Trophoblast cell (in vitro differentiated cells and primary cell): ENCODE measurements at regions not wholly inside any gene's neighbourhood (a gene's known extent, or its start where the extent isn't known, plus 50 kb on each side); places are given as distances from the start of the nearest gene placed in this dataset.
"Not testable (repeated sequence)": the region's sequence is repeated elsewhere in the genome, so short reads cannot be mapped to it uniquely, and the experiment has no call there.

Source experiments
- DNase-seq, 2 donors: peaks; one replicate each; pipeline ENCODE4 v3.0.0-alpha.2; 2016
- H2AFZ ChIP-seq: 2 replicates; pipeline ENCODE4 v1.6.1; 2013; ENCODE audit warnings: low read length, moderate library complexity, mild to moderate bottlenecking; ENCODE audit not compliant: insufficient read depth, poor library complexity
- H2AK5ac ChIP-seq: 2 replicates; pipeline ENCODE4 v1.6.1; 2013; ENCODE audit warnings: mild to moderate bottlenecking, low read length
- H2BK120ac ChIP-seq: 2 replicates; pipeline ENCODE4 v1.6.1; 2013; ENCODE audit warnings: low read length, mild to moderate bottlenecking, moderate library complexity; ENCODE audit not compliant: insufficient read depth, poor library complexity
- H2BK12ac ChIP-seq: 2 replicates; pipeline ENCODE4 v1.6.1; 2013; ENCODE audit warnings: mild to moderate bottlenecking, low read length, moderate library complexity
- H2BK5ac ChIP-seq: 2 replicates; pipeline ENCODE4 v1.6.1; 2013; ENCODE audit warnings: low read length, low read depth, moderate library complexity, mild to moderate bottlenecking; ENCODE audit not compliant: poor library complexity
- H3K14ac ChIP-seq: 2 replicates; pipeline ENCODE4 v1.6.1; 2013; ENCODE audit warnings: mild to moderate bottlenecking, low read length
- H3K18ac ChIP-seq: 2 replicates; pipeline ENCODE4 v1.6.1; 2013; ENCODE audit warnings: mild to moderate bottlenecking, low read length
- H3K23ac ChIP-seq: 2 replicates; pipeline ENCODE4 v1.6.1; 2013; ENCODE audit warnings: low read length
- H3K27ac ChIP-seq: 2 replicates; pipeline ENCODE4 v1.5.1; 2013; ENCODE audit warnings: low read depth, mild to moderate bottlenecking, inconsistent platforms, low read length, moderate library complexity
- H3K27me3 ChIP-seq: 2 replicates; pipeline ENCODE4 v1.6.1; 2013; ENCODE audit warnings: inconsistent platforms, mild to moderate bottlenecking, low read length, moderate library complexity; ENCODE audit not compliant: insufficient read depth
- H3K36me3 ChIP-seq, 2 experiments: 1 replicate in 1 of 2; 2 replicates in 1 of 2; pipeline ENCODE4 v1.6.1; 2013; ENCODE audit warnings: low read length in 2 of 2, mild to moderate bottlenecking in 2 of 2, moderate library complexity in 1 of 2; ENCODE audit not compliant: insufficient read depth in 2 of 2, control insufficient read depth in 1 of 2
- H3K4ac ChIP-seq: 2 replicates; pipeline ENCODE4 v1.6.1; 2013; ENCODE audit warnings: low read depth, mild to moderate bottlenecking, low read length, moderate library complexity
- H3K4me1 ChIP-seq, 2 experiments: 1 replicate in 1 of 2; 2 replicates in 1 of 2; pipeline ENCODE4 v1.6.1; 2013; ENCODE audit warnings: low read length in 2 of 2, mild to moderate bottlenecking in 2 of 2, moderate library complexity in 1 of 2; ENCODE audit not compliant: insufficient read depth in 2 of 2, control insufficient read depth in 1 of 2
- H3K4me2 ChIP-seq: 2 replicates; pipeline ENCODE4 v1.6.1; 2013; ENCODE audit warnings: inconsistent platforms, mild to moderate bottlenecking, low read length, moderate library complexity
- H3K4me3 ChIP-seq: 2 replicates; pipeline ENCODE4 v1.5.1; 2013; ENCODE audit warnings: mild to moderate bottlenecking, low read depth, low read length, inconsistent platforms
- H3K79me1 ChIP-seq: one replicate; pipeline ENCODE4 v1.6.1; 2013; ENCODE audit warnings: low read length
- H3K79me2 ChIP-seq: 2 replicates; pipeline ENCODE4 v1.6.1; 2013; ENCODE audit warnings: low read length, mild to moderate bottlenecking; ENCODE audit not compliant: control insufficient read depth, insufficient read depth, poor library complexity
- H3K9ac ChIP-seq: 2 replicates; pipeline ENCODE4 v1.6.1; 2013; ENCODE audit warnings: mild to moderate bottlenecking, low read length
- H3K9me3 ChIP-seq: 2 replicates; pipeline ENCODE4 v1.6.1; 2013; ENCODE audit warnings: low read depth, mild to moderate bottlenecking, control low read depth, inconsistent platforms, low read length; ENCODE audit not compliant: insufficient read depth
- H4K12ac ChIP-seq: 2 replicates; pipeline ENCODE4 v1.6.1; 2013; ENCODE audit warnings: low read depth, mild to moderate bottlenecking, low read length, moderate library complexity
- H4K8ac ChIP-seq: 2 replicates; pipeline ENCODE4 v1.6.1; 2013; ENCODE audit warnings: low read depth, mild to moderate bottlenecking, low read length, moderate library complexity
- H4K91ac ChIP-seq: one replicate; pipeline ENCODE4 v1.6.1; 2013; ENCODE audit warnings: low read depth, mild to moderate bottlenecking, low read length, moderate library complexity
- WGBS: extraction: QIAGEN DNeasy Blood & Tissue Kit; methylation state at CpG from one replicate; pipeline ENCODE4 v1.1.7; 2013; ENCODE audit warnings: missing lambda C conversion rate; ENCODE audit not compliant: insufficient read length, insufficient coverage; ENCODE audit errors: extremely low coverage; 5-methylcytosine and 5-hydroxymethylcytosine counted together

DNA sequence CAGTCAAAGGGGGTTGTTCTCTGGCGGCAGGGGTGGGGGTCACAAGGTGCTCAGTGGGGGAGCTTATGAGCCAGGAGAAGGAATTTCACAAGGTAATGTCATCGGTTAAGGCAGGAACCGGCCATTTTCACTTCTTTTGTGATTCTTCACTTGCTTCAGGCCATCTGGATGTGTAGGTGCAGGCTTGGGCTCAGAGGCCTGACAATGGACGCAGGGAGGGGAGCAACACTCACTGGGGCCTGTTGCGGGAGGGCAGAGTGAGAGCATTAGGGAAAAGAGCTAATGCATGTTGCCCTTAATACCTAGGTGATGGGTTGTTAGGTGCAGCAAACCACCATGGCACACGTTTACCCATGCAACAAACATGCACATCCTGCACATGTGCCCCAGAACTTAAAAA, 98.0 kb upstream of the FAM47A start:
- H3K79me2 ChIP-seq, H4K8ac ChIP-seq, H3K4me3 ChIP-seq, H3K79me1 ChIP-seq, H2BK120ac ChIP-seq, H3K23ac ChIP-seq, H3K9me3 ChIP-seq, DNase-seq, H2BK12ac ChIP-seq, H2AFZ ChIP-seq, H4K91ac ChIP-seq, H3K4ac ChIP-seq, H3K18ac ChIP-seq, H3K14ac ChIP-seq, H3K36me3 ChIP-seq, H4K12ac ChIP-seq, H2BK5ac ChIP-seq, H2AK5ac ChIP-seq, H3K4me2 ChIP-seq, H3K27ac ChIP-seq, H3K4me1 ChIP-seq, H3K27me3 ChIP-seq, H3K9ac ChIP-seq: not testable (repeated sequence)
- no CpG with 5 or more reads among the region's 6 CpGs for WGBS

- Histone ChIP-seq H2BK5ac (no peak overlapping the region), H3K36me3 (no peaks in the 10 kb centered on the region), H3K9ac (no peak overlapping the region), H4K12ac (no peak overlapping the region), H3K4me3 (no peak overlapping the region), H3K79me2 (no peaks in the 10 kb centered on the region), H4K91ac (no peak overlapping the region), H3K9me3 (no peaks in the 10 kb centered on the region), H3K14ac (no peak overlapping the region), H3K4me1 (no peaks in the 10 kb centered on the region), H3K23ac (no peak overlapping the region), H4K8ac (no peak overlapping the region), H2BK120ac (no peak overlapping the region), H2AFZ (no peak overlapping the region), H3K18ac (no peak overlapping the region), H3K27ac (no peak overlapping the region), H2AK5ac (no peak overlapping the region), H3K4ac (no peak overlapping the region), H3K27me3 (no peaks in the 10 kb centered on the region), H3K4me2 (no peak overlapping the region), H2BK12ac (no peak overlapping the region), H3K79me1 (no peaks in the 10 kb centered on the region)
- WGBS: no CpG with 5 or more reads among the region's 2 CpGs
- DNase-seq: no peak
These were observed 95.7 kb upstream of the FAM47A start for GRCh38 chrX:34227804-34228203.

- no peaks in the 10 kb centered on the region for H3K79me2 ChIP-seq
- no peak overlapping the region for H3K4ac ChIP-seq
- no peak overlapping the region for H3K9ac ChIP-seq
- no peak overlapping the region for H2AK5ac ChIP-seq
- no peak overlapping the region for H2BK120ac ChIP-seq
- H4K12ac ChIP-seq: no peak overlapping the region
- no peak overlapping the region for H4K8ac ChIP-seq
- no peaks in the 10 kb centered on the region for H3K4me1 ChIP-seq
- no peaks in the 10 kb centered on the region for H3K9me3 ChIP-seq
- no peaks in the 10 kb centered on the region for H3K36me3 ChIP-seq
- H3K27ac ChIP-seq: no peak overlapping the region
- no peak for DNase-seq
- no peak overlapping the region for H3K18ac ChIP-seq
- WGBS: no CpG with 5 or more reads among the region's 3 CpGs
- H2BK12ac ChIP-seq: no peak overlapping the region
- H3K79me1 ChIP-seq: no peaks in the 10 kb centered on the region
- H4K91ac ChIP-seq: no peak overlapping the region
- no peak overlapping the region for H2AFZ ChIP-seq
- no peaks in the 10 kb centered on the region for H3K27me3 ChIP-seq
- H2BK5ac ChIP-seq: no peak overlapping the region
- no peak overlapping the region for H3K4me2 ChIP-seq
- no peak overlapping the region for H3K23ac ChIP-seq
- H3K4me3 ChIP-seq: no peak overlapping the region
- H3K14ac ChIP-seq: no peak overlapping the region
These were observed 91.5 kb upstream of the FAM47A start for GRCh38 chrX:34223574-34223973.

- no peak overlapping the region for H4K91ac ChIP-seq
- no peak overlapping the region for H3K14ac ChIP-seq
- H3K9ac ChIP-seq: no peak overlapping the region
- H3K4me2 ChIP-seq: no peak overlapping the region
- H3K27ac ChIP-seq: no peak overlapping the region
- H3K4me3 ChIP-seq: no peak overlapping the region
- H2BK12ac ChIP-seq: no peak overlapping the region
- no CpG with 5 or more reads among the region's 1 CpG for WGBS
- no peaks in the 10 kb centered on the region for H3K36me3 ChIP-seq
- H3K79me1 ChIP-seq: no peaks in the 10 kb centered on the region
- H3K23ac ChIP-seq: no peak overlapping the region
- H3K4me1 ChIP-seq: no peaks in the 10 kb centered on the region
- H2BK120ac ChIP-seq: no peak overlapping the region
- no peak for DNase-seq
- H4K8ac ChIP-seq: no peak overlapping the region
- no peak overlapping the region for H2AK5ac ChIP-seq
- H2AFZ ChIP-seq: no peak overlapping the region
- H3K9me3 ChIP-seq: no peaks in the 10 kb centered on the region
- no peak overlapping the region for H3K4ac ChIP-seq
- H3K18ac ChIP-seq: no peak overlapping the region
- no peak overlapping the region for H2BK5ac ChIP-seq
- no peaks in the 10 kb centered on the region for H3K27me3 ChIP-seq
- no peak overlapping the region for H4K12ac ChIP-seq
- H3K79me2 ChIP-seq: no peaks in the 10 kb centered on the region
These were observed 85.9 kb upstream of the FAM47A start for GRCh38 chrX:34218063-34218462.
